Muscle of back (tissue), 3 donors: ENCODE measurements at regions not wholly inside any gene's neighbourhood (a gene's known extent, or its start where the extent isn't known, plus 50 kb on each side); places are given as distances from the start of the nearest gene placed in this dataset.
A peak's percentile ranks its signal among the peaks of the same experiment; 100 is the strongest.
"Not testable (repeated sequence)": the region's sequence is repeated elsewhere in the genome, so short reads cannot be mapped to it uniquely, and the experiment has no call there.

Source experiments
- DNase-seq, 3 donors: peaks; one replicate each; pipeline versions ENCODE4 v3.0.0 to v3.0.0-alpha.2; 2013

- peak in 1 of 3 donors; percentile 80 for DNase-seq
Observed at GRCh38 chr1:219085082-219085481, 88.6 kb upstream of the LYPLAL1 start.

DNA sequence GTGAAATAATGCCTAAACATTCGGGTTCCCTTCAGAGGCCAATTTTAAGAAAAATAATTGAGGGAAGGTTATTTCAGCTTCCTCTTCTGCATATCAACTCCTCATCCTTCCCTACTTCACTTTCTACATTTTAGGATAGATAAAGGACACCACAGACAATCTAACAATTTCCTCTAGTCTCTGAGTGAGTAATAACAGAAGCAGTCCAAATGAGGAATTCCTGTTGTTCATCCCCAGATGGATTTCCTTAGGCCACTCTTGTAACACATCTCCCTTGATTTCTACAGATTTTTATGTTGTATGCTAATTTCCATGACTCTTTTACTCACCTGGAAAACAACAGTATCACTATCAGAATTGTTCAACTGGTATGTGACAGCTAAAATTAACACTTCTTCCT lies 87.7 kb upstream of the LYPLAL1 start:
- peak in 1 of 3 donors; percentile 24 for DNase-seq

GRCh38 chr1:219086956-219087469 lies 86.7 kb upstream of the LYPLAL1 start:
- no peak for DNase-seq

DNA sequence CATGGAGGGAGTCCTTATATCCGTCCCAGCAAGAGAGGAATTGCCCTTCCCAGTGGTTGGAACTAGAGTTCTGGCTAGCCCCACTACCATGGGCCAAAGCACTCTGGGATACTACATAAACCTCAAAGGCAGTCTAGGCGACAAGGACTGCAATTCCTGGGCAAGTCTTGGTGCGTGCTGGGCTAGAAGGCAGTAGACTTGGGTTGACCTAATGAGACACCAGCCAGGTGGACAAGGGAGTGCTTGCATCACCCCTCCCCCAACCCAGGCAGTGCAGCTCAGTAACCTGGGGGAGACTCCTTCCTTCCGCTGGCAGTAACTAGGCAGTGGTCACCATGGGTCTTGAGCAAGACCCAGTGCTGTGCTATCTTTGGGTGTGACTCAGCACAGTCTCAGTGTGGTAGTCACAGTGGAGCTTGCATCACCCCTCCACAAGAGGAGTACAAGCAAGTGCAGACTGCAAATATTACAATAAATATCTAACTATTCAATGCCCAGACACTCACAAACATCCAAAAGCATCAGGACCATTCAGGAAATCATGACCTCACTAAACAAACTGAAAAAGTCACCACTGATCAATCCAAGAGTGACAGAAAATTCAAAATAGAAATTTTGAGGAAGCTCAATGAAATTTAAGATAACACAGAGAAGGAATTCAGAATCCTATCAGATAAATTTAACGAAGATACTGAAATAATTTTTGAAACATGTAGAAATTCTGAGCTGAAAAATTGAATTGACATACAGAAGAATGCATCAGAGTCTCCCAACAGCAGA lies 84.7 kb upstream of the LYPLAL1 start:
- DNase-seq, result peak in 1 of 3 donors; percentile 74

DNA sequence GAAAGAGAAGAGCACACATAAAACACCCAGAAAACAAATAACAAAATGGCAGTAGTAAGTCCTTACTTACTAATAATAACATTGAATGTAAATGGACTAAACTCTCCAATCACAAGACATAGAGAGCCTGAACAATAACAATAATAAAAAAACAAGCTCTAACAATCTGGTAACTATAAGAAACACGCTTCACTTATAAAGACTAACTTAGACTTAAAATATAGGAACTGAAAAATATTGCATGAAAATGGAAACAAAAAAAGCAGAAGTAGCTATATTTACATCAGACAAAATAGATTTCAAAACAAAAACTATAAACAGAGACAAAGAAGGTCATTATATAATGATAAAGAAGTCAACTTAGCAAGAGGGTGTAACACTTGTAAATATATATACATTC lies 83.1 kb upstream of the LYPLAL1 start:
- no peak for DNase-seq

GRCh38 chr1:219092206-219092605 lies 81.5 kb upstream of the LYPLAL1 start:
- DNase-seq, result peak in 1 of 3 donors; percentile 50

DNA sequence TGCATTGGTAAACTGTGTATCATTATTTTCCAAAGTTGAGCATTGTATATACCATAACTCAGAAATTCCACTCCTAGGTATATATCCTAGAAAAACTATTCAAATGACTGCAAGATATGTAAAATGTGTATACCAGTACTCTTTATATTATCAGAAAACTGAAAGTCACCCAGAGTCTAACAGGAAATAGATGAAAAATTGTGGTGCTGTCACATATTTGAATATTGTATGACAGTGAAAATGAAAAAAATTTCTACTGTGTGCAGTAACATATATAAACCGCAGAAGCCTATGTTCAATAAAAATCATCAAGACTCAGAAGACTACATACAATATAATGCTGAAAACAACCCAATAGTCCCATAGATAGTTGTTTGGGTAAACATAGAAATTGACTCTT lies 74.4 kb upstream of the LYPLAL1 start:
- DNase-seq, result no peak

DNA sequence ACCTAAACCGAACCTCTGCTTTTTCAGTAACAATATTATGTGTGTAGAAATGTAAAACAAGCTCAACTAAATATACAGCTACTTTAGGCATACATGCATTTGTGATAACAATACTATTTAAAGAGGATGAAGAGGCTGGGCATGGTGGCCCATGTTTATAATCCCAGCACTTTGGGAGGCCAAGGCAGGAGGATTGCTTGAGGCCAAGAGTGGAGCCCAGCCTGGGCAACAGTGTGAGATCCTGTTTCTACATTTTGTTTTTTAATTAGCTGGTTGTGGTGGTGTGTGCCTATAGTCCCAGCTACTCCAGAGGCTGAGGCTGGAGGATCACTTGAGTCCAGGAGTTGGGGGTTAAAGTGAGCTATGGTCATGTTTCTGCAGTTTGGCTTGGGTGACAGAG lies 73.6 kb upstream of the LYPLAL1 start:
- DNase-seq, result no peak

- DNase-seq, result not testable (repeated sequence)
Observed at GRCh38 chr1:219102466-219102865, 71.2 kb upstream of the LYPLAL1 start.

DNA sequence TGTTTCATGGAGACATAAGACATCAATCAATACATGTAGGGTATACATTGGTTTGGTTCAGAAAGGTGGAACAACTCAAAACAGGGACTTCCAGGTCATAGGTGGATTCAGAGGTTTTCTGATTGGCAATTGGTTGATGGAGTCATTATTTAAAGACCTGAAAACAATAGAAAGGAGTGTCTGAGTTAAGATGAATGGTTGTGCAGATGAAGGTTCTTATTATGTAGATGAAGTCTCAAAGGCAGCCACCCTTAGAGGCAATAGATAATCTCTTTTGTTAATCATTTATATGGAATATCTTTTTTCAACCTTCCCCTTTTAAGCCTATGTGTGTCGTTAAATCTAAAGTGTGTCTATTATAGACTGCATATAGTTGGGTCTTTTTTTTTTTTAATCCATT lies 67.8 kb upstream of the LYPLAL1 start:
- DNase-seq, result no peak

DNA sequence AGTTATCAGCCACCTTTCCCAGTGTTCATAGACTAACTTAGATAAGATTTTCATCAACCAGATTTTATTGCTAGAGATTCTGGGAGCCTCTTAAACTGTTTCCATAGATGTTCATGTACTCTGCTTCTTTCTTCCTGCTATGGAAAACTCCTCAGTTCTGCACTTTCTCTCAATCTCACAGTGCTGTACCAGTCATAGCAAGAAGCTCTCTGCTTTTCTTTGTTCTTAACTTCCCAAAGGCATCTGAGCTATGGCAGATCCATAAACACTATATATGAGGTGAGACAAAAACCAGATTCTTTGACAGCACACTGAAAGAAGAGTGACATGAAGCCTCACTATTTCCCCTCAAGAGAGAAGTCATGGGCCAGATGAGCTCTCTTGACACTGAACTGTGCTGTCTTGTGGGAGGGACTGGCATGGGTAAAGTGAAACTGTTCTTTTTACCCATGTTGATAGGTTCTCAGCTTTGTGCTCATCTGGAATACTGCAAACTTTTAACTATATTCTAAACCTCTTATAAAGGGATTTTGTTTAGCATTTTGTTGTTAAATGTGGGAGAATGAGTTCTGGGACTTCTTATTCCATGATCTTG lies 64.2 kb upstream of the LYPLAL1 start:
- DNase-seq, result no peak

- DNase-seq, result no peak
Observed at GRCh38 chr1:219113261-219113660, 60.4 kb upstream of the LYPLAL1 start.

- DNase-seq, result no peak
Observed at GRCh38 chr1:219114014-219114413, 59.7 kb upstream of the LYPLAL1 start.

DNA sequence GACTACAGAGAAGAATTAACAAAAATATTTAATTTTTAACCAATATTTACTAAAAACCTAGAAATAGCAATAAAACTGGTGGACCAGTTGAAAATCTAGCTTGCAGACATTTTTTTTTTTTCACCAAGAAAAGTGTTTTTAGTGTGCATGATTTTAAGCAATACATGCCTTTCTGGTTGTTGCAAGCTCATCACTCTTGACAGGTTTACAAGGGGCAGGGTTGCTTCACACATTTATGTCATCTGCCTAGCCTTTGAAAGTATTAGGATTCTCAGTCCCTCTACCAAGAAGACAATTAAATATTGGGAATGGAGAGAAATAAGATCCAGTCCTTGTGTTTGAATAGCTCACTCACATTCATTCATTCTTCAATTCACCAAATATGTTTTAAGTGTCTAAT lies 53.8 kb upstream of the LYPLAL1 start:
- DNase-seq, result no peak

DNA sequence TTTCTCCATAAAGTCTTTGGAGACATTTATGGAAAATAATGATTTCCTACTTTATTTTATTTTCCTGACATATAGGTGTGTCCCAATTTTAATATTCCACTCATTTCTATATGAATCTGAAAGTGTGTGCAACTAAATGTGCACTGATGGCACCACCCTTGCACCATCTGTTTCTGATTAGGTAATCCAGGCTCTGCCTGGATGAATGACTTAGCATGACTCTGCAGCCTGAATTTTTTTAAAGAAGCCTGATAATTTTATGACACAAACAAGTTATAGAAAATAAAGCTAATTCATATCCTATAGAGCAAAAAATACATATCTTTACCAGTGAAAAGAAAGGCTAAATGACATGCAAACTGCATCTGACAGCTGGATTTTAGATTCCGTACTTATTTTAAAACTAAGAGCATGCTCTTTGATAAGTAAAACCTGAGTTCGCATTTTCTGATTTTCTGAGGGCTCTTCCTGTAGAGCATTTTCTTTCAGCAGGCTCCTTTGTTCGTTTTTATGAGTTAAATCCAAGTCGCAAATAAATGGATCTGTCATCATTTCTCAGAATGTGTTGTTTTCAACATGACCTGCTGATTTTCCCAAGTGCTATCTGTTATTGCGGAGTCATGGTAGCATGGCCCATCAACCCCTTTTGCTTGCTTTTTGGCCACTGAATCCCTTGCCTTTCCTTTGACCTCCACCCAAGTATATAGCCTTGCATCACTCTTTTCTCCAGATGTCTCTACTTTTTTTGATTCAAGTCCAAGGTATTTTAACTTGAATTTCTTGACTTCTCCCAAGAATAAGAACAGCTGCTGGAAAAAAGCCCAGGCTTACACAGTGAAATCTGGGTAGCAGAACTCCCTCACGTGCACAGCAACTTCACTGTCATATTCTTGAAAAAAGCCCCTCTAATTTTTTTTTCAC lies 52.8 kb upstream of the LYPLAL1 start:
- peak; percentile 93 to 96 (median 95) for DNase-seq

- peak; percentile 41 to 89 (median 64) for DNase-seq
Observed at GRCh38 chr1:219121679-219122078, 52.0 kb upstream of the LYPLAL1 start.

GRCh38 chr1:219123036-219123435 lies 50.6 kb upstream of the LYPLAL1 start:
- DNase-seq, result peak; percentile 26 to 81 (median 59)
